ENCODE measurements at regions not wholly inside any gene's neighbourhood (a gene's known extent, or its start where the extent isn't known, plus 50 kb on each side); places are given as distances from the start of the nearest gene placed in this dataset.
"Not testable (repeated sequence)": the region's sequence is repeated elsewhere in the genome, so short reads cannot be mapped to it uniquely, and the experiment has no call there.

- peak; percentile 20 for DNase-seq
These were observed 418.4 kb upstream of the PMFBP1 start for GRCh38 chr16:72590151-72590937.

GRCh38 chr16:72588551-72588950, 416.6 kb upstream of the PMFBP1 start:
- DNase-seq: peak; percentile 50

DNA sequence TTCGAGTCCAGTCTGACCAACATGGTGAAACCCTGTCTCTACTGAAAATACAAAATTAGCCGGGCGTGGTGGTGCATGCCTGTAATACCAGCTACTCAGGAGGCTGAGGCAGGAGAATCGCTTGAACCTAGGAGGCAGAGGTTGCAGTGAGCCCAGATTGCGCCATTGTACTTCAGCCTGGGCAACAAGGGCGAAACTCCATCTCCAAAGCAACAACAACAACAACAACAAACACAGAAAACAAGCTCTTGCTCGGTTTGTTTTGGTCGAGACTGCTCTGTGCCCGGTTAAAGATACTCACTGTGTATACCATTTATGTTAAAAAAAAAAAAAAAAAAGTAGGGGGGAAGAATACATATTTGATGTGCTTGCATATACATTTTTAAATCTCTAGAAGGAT, 406.1 kb upstream of the PMFBP1 start:
- DNase-seq: not testable (repeated sequence)

GRCh38 chr16:72576189-72576588, 404.2 kb upstream of the PMFBP1 start:
- no peak for DNase-seq

DNA sequence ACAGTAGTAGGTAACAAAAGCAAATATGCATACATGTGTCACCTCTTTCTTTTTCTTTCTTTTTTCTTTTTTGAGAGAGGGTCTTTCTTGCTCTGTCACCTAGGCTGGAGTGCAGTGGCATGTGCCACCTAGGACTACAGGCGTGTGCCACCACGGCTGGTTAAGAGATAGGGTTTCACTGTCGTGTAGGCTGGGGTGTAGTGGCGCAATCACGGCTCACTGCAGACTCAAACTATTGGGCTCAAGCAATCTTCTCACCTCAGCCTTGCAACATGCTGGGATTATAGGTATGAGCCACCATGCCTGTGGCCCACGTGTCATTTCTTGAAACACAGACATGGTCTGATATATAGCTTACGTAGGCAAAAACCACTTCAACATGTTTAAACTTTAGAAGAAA, 397.7 kb upstream of the PMFBP1 start:
- DNase-seq: no peak

- DNase-seq: no peak
These were observed 396.5 kb upstream of the PMFBP1 start for GRCh38 chr16:72568502-72568901.

DNA sequence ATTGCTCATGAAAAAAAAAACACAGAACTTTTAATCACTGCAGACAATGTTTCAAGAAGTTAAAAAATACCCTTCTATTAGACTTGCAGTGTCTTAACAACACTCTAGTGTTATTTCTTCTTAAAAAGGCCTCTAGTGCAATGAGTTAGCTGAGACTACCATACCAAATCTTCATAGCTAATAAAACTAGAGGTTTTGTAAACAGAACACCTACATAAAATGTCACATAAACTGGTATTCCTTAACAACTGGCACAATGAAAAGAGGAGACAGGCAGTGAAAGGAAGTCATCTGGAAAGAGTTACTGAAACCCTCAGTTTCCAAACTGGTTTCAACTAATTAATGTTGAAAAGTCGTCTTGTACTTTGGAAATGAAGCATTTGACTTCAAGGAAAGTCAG, 394.2 kb upstream of the PMFBP1 start:
- no peak for DNase-seq

- DNase-seq: no peak
These were observed 393.2 kb upstream of the PMFBP1 start for GRCh38 chr16:72565106-72565505.

- no peak for DNase-seq
These were observed 388.7 kb upstream of the PMFBP1 start for GRCh38 chr16:72560617-72561016.

DNA sequence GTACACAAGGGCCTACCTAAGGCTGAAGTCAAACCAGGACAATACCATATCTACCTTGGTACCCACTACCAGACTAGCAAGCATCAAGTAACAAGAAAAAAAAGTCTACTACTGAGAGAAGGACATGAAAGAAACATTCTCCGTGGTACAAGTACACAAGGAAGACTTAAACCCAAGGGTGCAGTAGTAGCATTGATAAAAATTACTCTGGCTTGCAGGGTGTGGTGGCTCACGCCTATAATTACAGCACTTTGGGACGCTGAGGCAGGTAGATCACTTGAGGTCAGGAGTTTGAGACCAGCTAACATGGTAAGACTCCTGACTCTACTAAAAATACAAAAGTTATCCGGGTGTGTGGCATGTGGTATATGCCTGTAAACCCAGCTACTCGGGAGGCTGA, 386.5 kb upstream of the PMFBP1 start:
- no peak for DNase-seq

- DNase-seq: no peak
These were observed 383.0 kb upstream of the PMFBP1 start for GRCh38 chr16:72554935-72555334.

DNA sequence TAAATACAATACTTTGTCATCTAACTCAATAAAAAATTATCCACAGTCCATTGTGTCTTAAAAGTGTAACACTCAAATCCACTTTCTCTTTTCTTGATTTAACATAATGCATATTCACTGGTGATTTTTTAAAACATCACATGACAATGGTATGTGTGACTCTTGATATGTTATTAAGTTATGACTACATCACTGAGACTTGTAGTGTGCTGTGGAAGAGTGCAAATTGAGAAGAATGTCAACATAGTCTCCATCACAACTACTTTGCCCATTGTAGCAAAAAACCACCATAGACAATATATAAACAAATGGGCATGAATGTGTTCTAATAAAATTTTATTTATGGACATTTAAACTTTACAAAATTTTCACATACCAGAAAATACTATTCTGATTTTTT, 380.7 kb upstream of the PMFBP1 start:
- DNase-seq: no peak

DNA sequence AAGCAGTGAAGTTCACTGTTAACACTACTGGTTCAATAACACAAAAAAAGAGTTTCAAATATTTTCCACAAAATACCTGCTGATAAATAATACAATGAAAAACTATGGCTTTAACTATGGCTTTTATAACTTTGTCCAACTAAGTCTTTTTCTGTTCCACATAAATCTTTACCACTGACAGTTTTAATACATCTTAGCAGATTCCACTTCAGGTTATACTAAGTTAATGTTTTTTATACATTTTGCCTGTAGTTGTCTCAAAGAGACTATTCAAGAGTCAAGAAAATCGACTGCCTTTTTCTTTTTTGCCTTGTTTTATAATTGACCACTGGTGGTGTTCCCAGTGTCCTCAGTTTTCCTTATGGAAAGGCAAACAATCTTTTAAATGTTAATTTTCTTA, 379.7 kb upstream of the PMFBP1 start:
- no peak for DNase-seq

DNA sequence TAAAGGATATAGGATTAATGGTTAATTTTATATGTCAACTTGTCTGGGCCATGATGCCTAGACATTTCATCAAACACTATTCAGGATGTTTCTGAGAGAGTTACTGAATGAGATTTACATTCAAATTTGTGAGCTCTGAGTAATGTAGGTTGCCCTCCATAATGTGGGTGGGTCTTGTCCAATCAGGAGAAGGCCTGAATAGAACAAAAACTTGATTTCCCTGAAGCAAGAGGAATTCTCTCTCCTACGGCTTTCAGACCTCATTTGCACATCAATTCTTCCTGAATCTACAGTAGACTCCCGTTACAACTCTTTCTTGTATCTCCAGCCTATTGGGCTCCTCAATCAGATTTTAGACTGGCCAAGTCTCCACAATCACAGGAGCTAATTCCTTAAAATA, 377.9 kb upstream of the PMFBP1 start:
- no peak for DNase-seq

DNA sequence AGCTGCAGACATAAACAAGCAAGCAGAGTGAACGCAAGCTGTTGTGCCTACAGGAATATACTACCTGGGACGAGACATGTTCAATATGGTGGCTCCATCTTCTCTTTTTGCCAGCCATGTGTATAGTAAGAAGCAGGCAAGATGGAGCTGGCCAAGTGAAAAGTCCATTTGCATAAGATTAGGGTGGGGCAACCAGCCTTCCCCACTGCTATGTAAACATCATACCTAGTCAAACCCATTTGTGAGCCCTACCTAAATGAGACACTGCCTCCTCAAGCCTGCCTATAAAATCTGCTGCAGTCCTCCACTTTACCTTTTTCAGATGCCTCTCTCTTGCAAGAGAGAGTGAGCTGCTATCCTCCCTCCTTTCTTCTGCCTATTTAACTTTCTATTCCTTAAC, 370.1 kb upstream of the PMFBP1 start:
- DNase-seq: no peak

DNA sequence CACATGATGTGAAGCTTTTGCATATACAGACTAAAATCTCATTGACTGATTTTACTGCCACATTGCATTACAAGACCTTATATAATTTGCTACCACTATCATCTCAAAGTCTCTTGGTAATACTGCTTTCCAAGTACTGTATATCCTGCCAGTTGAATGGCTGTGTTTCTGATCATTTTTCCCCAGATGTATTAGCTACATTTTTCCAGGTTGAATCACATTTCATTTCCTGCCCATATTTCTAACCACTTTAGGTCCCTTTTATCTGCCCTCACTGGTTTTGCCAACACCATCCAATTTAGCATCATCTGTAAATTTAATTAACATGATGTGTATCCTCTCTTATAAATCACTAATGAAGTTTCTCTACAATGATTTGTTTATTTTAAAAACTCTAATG, 365.7 kb upstream of the PMFBP1 start:
- peak; percentile 73 for DNase-seq

DNA sequence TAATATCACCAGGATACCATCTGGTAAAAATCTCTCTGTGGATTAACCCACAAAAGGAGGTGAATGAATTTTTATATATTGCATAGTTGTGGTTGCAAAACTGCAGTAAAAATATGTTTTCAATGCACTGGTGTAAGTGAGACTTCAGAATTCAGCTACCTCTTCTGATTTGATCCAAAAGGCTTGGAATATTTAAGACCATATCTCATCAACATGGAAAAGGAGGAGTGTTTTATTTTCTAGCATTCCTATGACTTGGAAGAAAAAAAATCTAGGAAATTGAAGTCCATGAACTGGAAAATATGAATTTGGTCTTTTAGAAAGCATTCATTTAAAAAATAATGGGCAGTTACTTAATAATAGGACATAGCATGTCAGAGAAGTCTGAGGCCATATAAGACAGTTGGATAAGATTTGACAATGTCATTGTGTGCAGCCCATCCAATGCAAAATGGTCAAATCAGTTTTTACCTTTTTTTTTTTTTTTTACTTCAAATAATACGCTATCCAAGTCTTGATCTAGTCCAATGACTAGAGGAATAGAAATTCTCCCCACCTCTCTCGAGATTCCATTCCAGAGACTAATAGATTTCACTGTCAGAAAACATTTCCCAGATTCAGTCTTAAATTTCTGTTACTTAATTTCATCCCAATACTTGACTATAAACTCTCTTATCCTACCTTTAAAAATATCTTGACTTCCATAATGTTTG, 364.9 kb upstream of the PMFBP1 start:
- peak; percentile 88 for DNase-seq

DNA sequence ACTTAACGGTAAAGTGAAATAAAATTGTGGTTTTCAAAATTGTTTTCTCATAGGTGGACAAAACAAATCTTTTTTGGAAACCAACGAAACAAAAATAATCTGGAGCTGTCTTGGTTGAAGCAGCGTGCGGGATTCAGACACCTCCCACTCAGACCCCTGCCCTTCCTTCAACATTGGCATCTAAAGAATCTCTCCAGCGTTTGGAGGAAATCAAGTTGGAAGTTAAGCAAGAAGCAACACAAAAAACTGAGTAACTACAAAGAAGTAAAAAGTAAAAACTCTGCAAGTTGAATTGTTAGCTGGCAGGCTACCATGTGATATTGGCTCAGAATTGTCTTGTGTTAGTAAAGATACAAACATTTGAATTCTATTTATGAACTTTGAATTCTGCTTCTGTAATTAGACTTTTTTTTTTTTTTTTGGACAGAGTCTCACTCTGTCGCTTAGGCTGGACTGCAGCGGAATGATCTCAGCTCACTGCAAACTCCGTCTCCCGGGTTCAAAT, 361.0 kb upstream of the PMFBP1 start:
- DNase-seq: peak; percentile 13

DNA sequence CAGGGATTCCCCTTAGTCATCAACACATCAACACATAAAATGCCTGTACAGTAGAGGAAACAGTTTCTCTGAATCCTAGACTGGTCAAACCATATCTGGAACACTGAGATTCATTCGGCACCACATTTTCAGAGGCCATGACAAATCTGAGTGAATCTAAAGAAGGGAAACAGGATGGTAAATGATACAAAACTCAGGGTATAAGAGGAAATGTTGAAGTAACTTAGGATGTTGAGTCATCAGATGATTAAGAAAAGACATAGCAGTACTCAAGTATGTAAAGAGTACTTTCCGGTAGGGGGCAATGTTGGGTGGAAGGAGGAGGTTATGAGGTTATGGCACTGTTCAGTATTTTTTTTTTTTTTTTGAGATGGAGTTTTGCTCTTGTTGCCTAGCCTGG, 358.5 kb upstream of the PMFBP1 start:
- peak; percentile 61 for DNase-seq

DNA sequence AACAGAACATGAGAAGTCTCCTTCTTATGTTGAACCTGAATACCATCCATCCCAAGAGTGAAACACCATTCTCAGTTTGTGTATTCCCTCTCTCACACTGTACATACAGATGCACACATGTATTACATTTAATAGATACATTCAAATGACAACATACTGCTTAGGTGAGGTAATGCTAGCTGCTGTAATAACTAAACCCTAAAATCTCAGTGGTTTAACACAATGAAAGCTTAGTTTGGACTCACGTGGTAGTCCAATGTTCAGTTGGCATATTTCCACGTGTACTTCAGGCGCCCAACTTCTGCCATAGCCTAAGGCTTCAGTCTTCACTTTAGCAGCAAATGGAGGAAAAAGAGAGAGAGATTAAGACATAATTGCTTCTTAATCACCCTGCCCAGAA, 351.1 kb upstream of the PMFBP1 start:
- DNase-seq: no peak

DNA sequence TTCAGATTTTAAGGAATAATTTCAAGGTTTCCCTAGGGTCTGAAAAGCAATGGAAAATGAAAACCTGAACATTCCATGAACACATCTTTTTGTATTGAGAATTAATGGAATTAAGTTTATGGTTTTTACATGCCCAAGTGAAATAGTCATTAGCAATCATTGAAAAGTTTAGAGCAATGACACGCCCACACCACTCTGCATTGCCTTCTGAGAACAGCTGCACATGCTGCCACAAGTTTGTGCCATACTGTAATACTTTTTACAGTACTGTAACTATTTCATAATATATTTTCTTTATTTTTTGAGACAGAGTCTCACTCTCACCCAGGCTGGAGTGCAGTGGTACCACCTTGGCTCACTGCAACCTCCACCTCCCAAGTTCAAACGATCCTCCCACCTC, 345.2 kb upstream of the PMFBP1 start:
- no peak for DNase-seq

DNA sequence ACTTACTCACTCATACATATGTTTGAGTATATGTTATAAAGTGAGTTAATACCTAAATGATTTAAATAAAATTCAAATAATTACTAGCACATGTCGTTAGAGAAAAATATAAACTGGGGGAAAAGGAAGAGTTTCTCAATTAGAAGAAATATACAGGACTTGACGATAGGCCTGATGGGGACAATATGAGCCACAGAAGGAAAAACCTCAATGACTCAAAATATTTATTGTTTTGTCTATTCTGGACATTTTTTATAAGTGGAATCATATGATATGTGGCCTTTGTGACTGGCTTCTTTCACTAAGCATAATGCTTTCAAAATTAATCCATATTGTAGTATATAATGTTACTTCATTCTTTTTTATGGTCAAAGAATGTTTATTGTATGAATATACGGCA, 339.2 kb upstream of the PMFBP1 start:
- peak; percentile 61 for DNase-seq

DNA sequence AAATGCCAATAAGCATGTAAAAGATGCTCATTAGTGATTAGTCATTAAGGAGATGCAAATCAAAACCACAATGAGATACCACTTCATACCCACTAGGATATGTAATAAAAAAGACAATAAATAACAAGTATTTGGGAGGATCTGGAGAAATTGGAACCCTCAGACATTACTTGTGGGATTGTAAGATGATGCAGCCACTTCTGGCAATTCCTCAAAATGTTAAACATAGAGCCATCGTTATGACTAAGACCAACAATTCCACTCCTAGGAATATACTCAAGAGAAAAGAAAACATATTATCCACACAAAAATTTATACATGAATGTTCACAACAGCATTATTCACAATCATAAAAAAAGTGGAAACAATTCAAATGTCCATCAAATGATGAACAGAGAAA, 336.2 kb upstream of the PMFBP1 start:
- peak; percentile 63 for DNase-seq

GRCh38 chr16:72502594-72503005, 330.6 kb upstream of the PMFBP1 start:
- DNase-seq: no peak
